IMR-90 (cell line): ENCODE measurements at regions not wholly inside any gene's neighbourhood (a gene's known extent, or its start where the extent isn't known, plus 50 kb on each side); places are given as distances from the start of the nearest gene placed in this dataset.

Experiments used
- ATAC-seq: fragments of 200-7000 bp; cut with Tn5 transposase; 2 replicates; pipeline ENCODE4 v1.9.1; 2020; ENCODE audit warnings: low read depth, mild to moderate bottlenecking, moderate library complexity
- BruUV-seq: library from RNA; stranded (reverse); fragments of 400-500 nt; replicated peaks from 2 replicates; lab custom pipeline; 2021; lab: Mats Ljungman, UMichigan
- CTCF ChIA-PET: fragments of 300-600 bp; formaldehyde crosslinking; extraction: SDS; loops from one replicate; lab custom pipeline; 2021; ENCODE audit warnings: antibody characterized with exemption; lab: Yijun Ruan, JAX
- POLR2A ChIA-PET: fragments of 300-600 bp; sonication (Branson Sonifier 250); formaldehyde crosslinking; loops from one replicate; lab custom pipeline; 2022; ENCODE audit warnings: antibody characterized with exemption; ENCODE audit not compliant: unreplicated experiment; lab: Charles Lee
- DNase-seq: peaks from one replicate; pipeline ENCODE4 v3.0.0; 2013
- H2AFZ ChIP-seq: replicated peaks from 2 replicates; pipeline ENCODE3; 2013; ENCODE audit warnings: low read length, mild to moderate bottlenecking; ENCODE audit not compliant: poor library complexity
- H2AK5ac ChIP-seq: 2 replicates; pipeline ENCODE4 v1.6.1; 2013; ENCODE audit warnings: low read depth, low read length, inconsistent platforms
- H2AK9ac ChIP-seq: replicated peaks from 2 replicates; pipeline ENCODE3; 2013; ENCODE audit warnings: mild to moderate bottlenecking, low read depth, low read length, moderate library complexity; ENCODE audit not compliant: poor library complexity
- H2BK120ac ChIP-seq: 2 replicates; pipeline ENCODE4 v1.6.1; 2013; ENCODE audit warnings: low read depth, low read length, inconsistent platforms
- H2BK15ac ChIP-seq: 3 replicates; pipeline ENCODE4 v1.6.1; 2013; ENCODE audit warnings: low read depth, low read length, inconsistent platforms
- H2BK20ac ChIP-seq: 2 replicates; pipeline ENCODE4 v1.6.1; 2013; ENCODE audit warnings: low read depth, mild to moderate bottlenecking, inconsistent platforms, low read length, moderate library complexity
- H2BK5ac ChIP-seq: 2 replicates; pipeline ENCODE4 v1.6.1; 2013; ENCODE audit warnings: mild to moderate bottlenecking, low read depth, low read length, inconsistent platforms; ENCODE audit not compliant: poor library complexity, severe bottlenecking
- H3K14ac ChIP-seq: replicated peaks from 2 replicates; pipeline ENCODE4 v1.6.1; 2013; ENCODE audit warnings: low read depth, low read length, inconsistent platforms
- H3K18ac ChIP-seq: 2 replicates; pipeline ENCODE4 v1.6.1; 2013; ENCODE audit warnings: low read depth, low read length, control low read depth
- H3K23ac ChIP-seq: 2 replicates; pipeline ENCODE4 v1.6.1; 2013; ENCODE audit warnings: low read depth, low read length, inconsistent platforms
- H3K27ac ChIP-seq: 2 replicates; pipeline ENCODE4 v1.5.1; 2013; ENCODE audit warnings: mild to moderate bottlenecking, control low read depth, low read length; ENCODE audit not compliant: insufficient read depth
- H3K27me3 ChIP-seq: 2 replicates; pipeline ENCODE4 v1.6.1; 2013; ENCODE audit warnings: low read length; ENCODE audit not compliant: control insufficient read depth, insufficient read depth
- H3K36me3 ChIP-seq: 2 replicates; pipeline ENCODE4 v1.6.1; 2013; ENCODE audit warnings: low read length, mixed read lengths; ENCODE audit not compliant: control insufficient read depth, insufficient read depth
- H3K4ac ChIP-seq: 2 replicates; pipeline ENCODE4 v1.6.1; 2013; ENCODE audit warnings: low read depth, low read length, inconsistent platforms
- H3K4me1 ChIP-seq: 2 replicates; pipeline ENCODE4 v1.6.1; 2013; ENCODE audit warnings: low read length, mixed read lengths; ENCODE audit not compliant: control insufficient read depth, insufficient read depth
- H3K4me2 ChIP-seq: 2 replicates; pipeline ENCODE4 v1.6.1; 2013; ENCODE audit warnings: low read depth, mild to moderate bottlenecking, control low read depth, low read length, moderate library complexity
- H3K4me3 ChIP-seq: 2 replicates; pipeline ENCODE4 v1.5.1; 2013; ENCODE audit warnings: low read depth, mild to moderate bottlenecking, control low read depth, low read length, moderate library complexity; ENCODE audit not compliant: insufficient read depth
- H3K56ac ChIP-seq: 2 replicates; pipeline ENCODE4 v1.6.1; 2013; ENCODE audit warnings: low read length, inconsistent platforms; ENCODE audit not compliant: insufficient read depth; ENCODE audit errors: extremely low read depth
- H3K79me1 ChIP-seq, 2 experiments: 2 replicates each; pipeline ENCODE4 v1.6.1; 2013; ENCODE audit warnings: low read length in 2 of 2, inconsistent platforms in 1 of 2, low read depth in 1 of 2
- H3K9ac ChIP-seq: 2 replicates; pipeline ENCODE4 v1.6.1; 2013; ENCODE audit warnings: low read depth, low read length, control low read depth
- H3K9me1 ChIP-seq: 2 replicates; pipeline ENCODE4 v1.6.1; 2013; ENCODE audit warnings: low read length, inconsistent platforms; ENCODE audit not compliant: insufficient read depth
- H3K9me3 ChIP-seq: 2 replicates; pipeline ENCODE4 v1.6.1; 2013; ENCODE audit warnings: low read length; ENCODE audit not compliant: control insufficient read depth, insufficient read depth
- H4K20me1 ChIP-seq: 2 replicates; pipeline ENCODE4 v1.6.1; 2013; ENCODE audit warnings: low read length, inconsistent platforms; ENCODE audit not compliant: insufficient read depth
- H4K5ac ChIP-seq: 2 replicates; pipeline ENCODE4 v1.6.1; 2013; ENCODE audit warnings: mild to moderate bottlenecking, low read depth, low read length, control low read depth
- H4K8ac ChIP-seq, 2 experiments: 2 replicates each; pipeline ENCODE4 v1.6.1; 2013; ENCODE audit warnings: low read depth in 2 of 2, low read length in 2 of 2, control low read depth in 1 of 2, inconsistent platforms in 1 of 2
- H4K91ac ChIP-seq: 2 replicates; pipeline ENCODE4 v1.6.1; 2013; ENCODE audit warnings: low read depth, low read length, inconsistent platforms; ENCODE audit not compliant: insufficient read depth
- CTCF ChIP-seq: conservative IDR thresholded peaks from 2 replicates; pipeline ENCODE4 v1.5.1; 2012; ENCODE audit warnings: mild to moderate bottlenecking, low read depth, low read length, improper control_type of control experiment
- ELK1 ChIP-seq: fragments of 150-350 bp; IDR thresholded peaks from 2 replicates; pipeline ENCODE4 v1.6.1; 2016; ENCODE audit warnings: low read depth, mild to moderate bottlenecking, low read length, moderate library complexity, borderline replicate concordance
- POLR2A ChIP-seq: IDR thresholded peaks from 2 replicates; pipeline ENCODE4 v1.6.1; 2012; ENCODE audit warnings: mild to moderate bottlenecking, low read depth, low read length
- RFX5 ChIP-seq: IDR thresholded peaks from 2 replicates; pipeline ENCODE4 v1.8.0; 2012; ENCODE audit warnings: low read depth, mild to moderate bottlenecking, low read length, moderate library complexity
- USF2 ChIP-seq: fragments of 150-350 bp; IDR thresholded peaks from 2 replicates; pipeline ENCODE4 v1.6.1; 2017; ENCODE audit warnings: mild to moderate bottlenecking, antibody characterized with exemption, low read length, low read depth
- WGBS, 2 experiments: methylation state at CpG; one replicate each; pipeline versions ENCODE4 v1.1.5 to v1.1.7; 2013; ENCODE audit warnings: missing lambda C conversion rate in 2 of 2; ENCODE audit not compliant: insufficient read length in 1 of 2; ENCODE audit errors: extremely low coverage in 2 of 2; 5-methylcytosine and 5-hydroxymethylcytosine counted together
- dilution Hi-C: fragments of 300-500 bp; cut with HindIII; formaldehyde crosslinking; loops from one replicate; pipeline ENCODE4 v1.14.3; 2018; ENCODE audit warnings: low sequenced_read_pairs; ENCODE audit not compliant: unreplicated experiment
- in situ Hi-C: fragments of 300-500 bp; cut with MboI; formaldehyde crosslinking; loops from 3 replicates; pipeline ENCODE4 v1.14.3; 2019; ENCODE audit warnings: low sequenced_read_pairs, inconsistent platforms, mixed read lengths
- intact Hi-C: fragments of 100-400 bp; cut with micrococcal nuclease; formaldehyde crosslinking; loops from 2 replicates; pipeline ENCODE4 v1.10.0; 2022

GRCh38 chr18:41765460-41765859 lies 189.6 kb upstream of the PIK3C3 start:
- intact Hi-C loops, result no loop called here
- Histone ChIP-seq H3K9ac (no peak overlapping the region), H2BK5ac (no peak overlapping the region), H3K18ac (no peak overlapping the region), H3K27me3 (no peaks in the 10 kb centered on the region; the same call in 1 of the 2 replicates), H3K9me1 (no peaks in the 10 kb centered on the region), H3K4me2 (no peak overlapping the region), H3K4me1 (no peaks in the 10 kb centered on the region), H2AK9ac (no peak overlapping the region), H3K4me3 (no peak overlapping the region), H2BK15ac (no peak overlapping the region), H4K5ac (no peak overlapping the region), H2BK20ac (no peak overlapping the region), H3K27ac (no peak overlapping the region), H3K36me3 (no peaks in the 10 kb centered on the region), H3K56ac (no peak overlapping the region), H3K79me1 (no peaks in the 10 kb centered on the region), H3K9me3 (no peaks in the 10 kb centered on the region), H3K4ac (no peak overlapping the region), H4K91ac (no peak overlapping the region), H2BK120ac (no peak overlapping the region), H3K14ac (no peak overlapping the region), H4K8ac (no peak overlapping the region), H2AK5ac (no peak overlapping the region), H2AFZ (no peak overlapping the region), H4K20me1 (no peaks in the 10 kb centered on the region), H3K23ac (no peak overlapping the region)
- dilution Hi-C loops, result no loop called here
- in situ Hi-C loops, result loop anchor here (5.0 to 10.0 kb wide), 2 partner anchors 61 to 137 kb away; no protein-coding TSS in a partner anchor
- ATAC-seq (no peak), DNase-seq (no peak)
- ChIA-PET POLR2A (no interaction called here), CTCF (no interaction called here)
- BruUV-seq, result no TSS peak
- 80% methylated on average over 1 of the region's 3 CpGs; no CpG with 5 or more reads in 1 of the 2 experiments for WGBS, 2 experiments
- no peak for TF ChIP-seq CTCF
- no peak for TF ChIP-seq POLR2A
- no peak for TF ChIP-seq ELK1
- TF ChIP-seq RFX5, result no peak
- no peak for TF ChIP-seq USF2
